A172 (cell line): ENCODE measurements at regions not wholly inside any gene's neighbourhood (a gene's known extent, or its start where the extent isn't known, plus 50 kb on each side); places are given as distances from the start of the nearest gene placed in this dataset.
A peak's percentile ranks its signal among the peaks of the same experiment; 100 is the strongest.

Experiments used
- DNase-seq: peaks from one replicate; pipeline ENCODE4 v3.0.0-alpha.2; 2015; ENCODE audit warnings: low spot score

DNA sequence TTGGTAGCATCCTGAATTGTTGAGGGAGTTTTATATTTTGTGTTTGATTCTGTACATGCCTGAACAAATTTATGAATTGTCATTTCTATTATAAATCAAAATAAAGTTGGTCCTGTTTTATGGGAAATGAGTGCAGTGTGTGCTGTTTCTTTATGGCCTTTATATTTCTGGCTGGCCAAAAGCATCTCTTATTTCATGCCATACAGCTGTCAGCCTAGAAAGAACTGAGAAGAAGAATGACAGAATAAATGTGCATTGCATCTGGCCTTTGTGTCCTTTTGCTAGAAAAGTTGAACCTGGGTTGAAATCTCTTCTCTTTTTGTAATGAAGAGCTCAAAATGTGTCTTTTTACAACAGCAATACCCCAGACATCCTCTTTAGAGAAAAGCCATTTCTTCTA lies 474.7 kb upstream of the LRATD1 start:
- DNase-seq = no peak

DNA sequence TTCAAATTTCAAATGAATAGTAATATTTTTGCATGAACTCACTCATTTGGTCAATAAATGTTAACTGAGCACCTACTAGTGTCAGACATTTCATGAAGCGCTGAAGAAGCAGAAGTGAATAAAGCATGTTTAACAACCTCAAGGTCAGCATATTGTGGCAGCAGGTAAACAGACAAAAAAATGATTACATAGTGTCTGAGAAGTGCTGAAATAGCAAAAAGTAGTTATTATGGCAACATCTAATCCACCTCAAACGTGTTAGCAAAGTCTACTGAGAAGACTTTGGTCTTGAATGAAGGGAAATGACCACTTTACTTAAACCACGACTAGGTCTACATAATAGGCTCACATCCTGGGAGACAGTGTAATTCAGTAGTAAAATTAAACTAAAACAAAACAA lies 452.2 kb upstream of the LRATD1 start:
- no peak for DNase-seq

DNA sequence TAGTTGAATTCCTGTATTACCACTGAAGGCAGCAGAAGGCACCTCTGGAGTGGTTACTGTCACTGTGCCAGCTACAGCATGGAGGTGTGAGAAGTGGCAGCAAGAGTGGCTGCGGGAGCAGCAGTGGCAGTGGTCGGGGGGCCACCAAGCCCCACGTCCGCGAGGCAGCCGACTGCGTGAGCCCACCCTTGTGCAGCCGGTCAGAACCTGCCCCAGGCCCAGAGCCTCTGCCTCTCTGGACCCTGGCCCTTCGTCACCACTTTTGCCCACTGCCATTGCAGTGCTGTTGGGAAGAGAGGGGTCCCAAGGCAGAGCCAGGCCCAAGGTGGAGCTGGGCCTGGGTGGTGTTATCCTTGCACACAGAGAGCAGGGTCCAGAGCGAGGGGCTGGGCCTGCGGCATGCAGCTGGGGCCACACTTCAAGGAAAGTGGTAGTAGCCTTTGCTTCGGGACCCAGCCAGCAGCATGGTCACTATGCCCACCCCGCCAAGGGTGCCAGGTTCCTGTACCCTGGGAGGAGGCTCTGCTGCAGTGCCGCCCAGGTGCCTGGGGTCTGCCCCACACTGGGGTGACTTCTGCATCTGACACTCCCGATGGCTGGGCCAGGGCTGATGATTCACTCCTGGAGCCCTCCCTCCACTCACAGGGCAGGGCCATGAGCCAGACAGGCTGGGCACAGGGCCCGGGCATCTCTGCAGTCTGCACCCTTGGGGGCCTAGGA lies 450.1 kb upstream of the LRATD1 start:
- peak; percentile 11 for DNase-seq

DNA sequence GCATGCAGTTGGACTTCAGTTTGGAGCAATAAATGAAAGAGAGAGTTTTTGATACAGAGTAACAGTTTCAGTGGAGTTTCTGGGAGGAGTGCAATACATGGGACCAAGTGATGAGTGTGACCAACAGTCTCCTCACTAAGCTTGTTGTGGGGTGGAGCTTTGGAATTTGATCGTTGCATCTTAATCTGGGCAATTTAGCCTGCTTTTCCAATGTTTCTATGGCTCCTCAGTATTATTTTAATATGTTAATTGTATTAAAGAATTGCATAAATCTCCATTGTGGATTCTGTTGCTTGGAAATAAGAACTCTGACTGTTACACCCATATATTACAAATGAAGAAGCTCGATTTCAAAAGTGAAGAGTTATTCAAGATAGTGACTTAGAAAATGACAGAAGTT lies 446.6 kb upstream of the LRATD1 start:
- no peak for DNase-seq

DNA sequence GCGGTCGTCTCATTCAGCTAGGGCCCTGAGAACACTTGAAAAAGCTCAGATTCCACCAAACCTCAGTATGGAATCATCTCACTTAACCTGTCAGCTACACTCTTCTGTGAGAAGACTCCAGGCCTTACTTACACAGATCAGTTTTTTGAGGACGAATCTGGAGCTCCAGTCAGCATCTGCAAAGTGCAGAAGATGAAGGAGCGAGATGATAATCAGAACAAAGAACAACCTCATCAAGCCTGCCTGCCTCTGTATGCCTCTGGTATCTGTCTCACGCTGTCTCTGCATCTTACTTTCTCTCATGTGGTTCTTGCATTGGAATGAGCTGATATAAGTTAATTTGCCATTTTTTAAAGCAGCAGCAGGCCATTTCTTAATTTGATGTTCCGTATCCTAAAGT lies 444.1 kb upstream of the LRATD1 start:
- DNase-seq = no peak

DNA sequence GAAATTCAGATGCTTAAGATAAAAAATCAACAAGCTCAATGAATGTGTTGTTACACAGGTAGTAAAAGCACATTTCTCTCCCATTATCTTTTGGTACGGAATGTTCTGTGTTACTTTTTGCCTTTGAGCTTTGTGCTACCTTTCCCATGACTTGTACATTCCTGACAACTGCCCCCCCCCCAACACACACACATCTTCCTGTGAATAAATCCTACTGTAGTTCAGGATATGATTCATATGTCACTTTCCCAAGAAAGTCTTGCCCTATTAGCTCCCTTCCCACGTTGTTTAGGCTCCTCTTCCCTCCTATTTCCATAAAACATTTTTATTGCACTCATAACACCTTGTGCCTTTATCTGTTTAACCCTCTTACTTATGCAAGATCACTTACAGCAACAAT lies 442.6 kb upstream of the LRATD1 start:
- peak; percentile 61 for DNase-seq

DNA sequence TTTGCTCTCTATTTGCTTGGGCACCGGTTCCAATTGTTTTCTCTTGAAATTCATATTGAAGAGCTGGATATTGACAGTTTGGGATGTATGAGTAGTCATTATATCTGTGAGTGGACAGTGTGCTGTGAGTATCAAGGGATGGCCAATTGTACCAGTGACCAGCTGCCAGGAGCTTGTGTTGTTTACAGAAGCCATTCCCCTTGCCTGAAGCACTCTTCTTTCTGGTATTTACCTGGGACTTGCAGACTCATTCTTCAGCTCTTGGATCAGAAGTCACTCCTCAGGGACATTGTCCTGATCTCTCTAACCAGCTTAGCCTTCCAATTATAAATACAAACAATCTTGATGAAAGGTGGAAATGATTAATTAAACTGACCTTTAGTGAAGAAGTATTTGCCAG lies 438.3 kb upstream of the LRATD1 start:
- no peak for DNase-seq

DNA sequence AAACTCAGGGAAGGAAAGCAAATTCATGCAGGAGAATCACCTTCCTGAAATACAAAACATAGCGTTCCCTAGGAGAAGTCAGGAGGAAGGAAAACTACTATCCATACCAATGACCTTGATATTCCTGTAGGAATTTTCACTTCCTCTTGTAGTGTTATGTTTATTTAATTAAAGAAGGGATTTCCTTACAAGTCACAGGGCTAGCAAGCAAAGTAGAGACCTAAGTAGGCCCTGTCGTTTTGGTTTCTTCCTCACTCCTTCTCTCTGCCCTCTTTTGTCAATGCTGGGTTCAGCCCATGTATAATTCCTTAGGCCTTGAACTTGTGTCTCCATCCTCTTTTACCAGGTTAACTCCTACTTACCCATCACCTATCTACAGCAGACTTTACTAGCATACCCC lies 435.2 kb upstream of the LRATD1 start:
- DNase-seq = no peak

DNA sequence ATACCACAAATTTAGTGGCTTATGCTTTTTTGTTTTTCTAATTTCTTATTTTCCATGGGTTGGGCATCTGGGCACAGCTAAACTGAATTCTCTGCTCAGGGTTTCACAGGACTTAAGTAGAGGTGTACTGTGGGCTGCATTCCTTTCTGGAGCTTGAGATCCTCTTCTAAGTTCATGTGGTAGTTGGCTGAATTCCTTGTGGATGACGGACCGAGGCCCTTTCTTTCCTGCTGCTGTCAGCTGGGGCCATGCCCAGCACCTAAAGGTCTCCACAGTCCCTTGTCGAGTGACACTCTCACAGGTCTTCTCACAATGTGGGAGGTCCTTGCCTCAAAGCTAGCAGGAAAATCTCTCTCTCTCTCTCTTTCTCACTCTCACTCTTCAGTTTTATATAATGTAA lies 433.5 kb upstream of the LRATD1 start:
- no peak for DNase-seq

DNA sequence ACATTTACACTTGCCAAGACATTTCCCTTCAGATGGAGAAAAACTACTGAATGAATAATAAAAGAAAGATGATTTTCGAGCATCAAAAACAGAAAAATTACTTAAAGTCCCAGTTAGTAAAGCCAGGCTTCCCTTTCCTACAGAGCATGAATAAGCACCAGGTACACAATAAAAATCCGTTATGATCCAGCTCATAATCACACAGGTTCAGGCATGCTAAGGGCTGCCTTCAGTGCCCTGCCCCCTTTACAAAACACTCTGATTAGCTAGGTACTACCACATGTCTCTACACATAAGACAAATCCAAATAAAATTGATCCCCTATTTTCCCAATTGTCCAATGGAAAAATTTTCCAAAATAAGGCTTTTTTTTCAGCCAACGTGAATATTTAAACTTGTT lies 413.2 kb upstream of the LRATD1 start:
- no peak for DNase-seq

DNA sequence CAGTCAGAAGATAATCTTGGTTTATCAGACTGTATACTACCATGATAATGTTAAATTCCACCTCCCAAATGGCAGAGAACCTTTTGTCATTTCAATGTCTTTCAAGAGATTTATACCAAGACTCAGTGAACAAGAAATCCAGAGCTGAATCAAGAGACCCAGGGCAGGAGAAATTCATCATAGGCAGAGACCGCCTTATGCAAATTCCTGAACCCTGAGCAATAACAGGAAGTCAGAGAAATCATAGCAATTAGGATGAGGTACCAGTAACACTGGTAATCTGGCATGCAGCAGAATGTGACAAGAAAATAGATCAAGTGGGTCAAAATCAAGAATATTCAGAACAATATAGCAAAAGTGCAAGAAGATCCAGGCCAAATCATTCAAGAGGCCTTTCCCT lies 412.4 kb upstream of the LRATD1 start:
- no peak for DNase-seq

DNA sequence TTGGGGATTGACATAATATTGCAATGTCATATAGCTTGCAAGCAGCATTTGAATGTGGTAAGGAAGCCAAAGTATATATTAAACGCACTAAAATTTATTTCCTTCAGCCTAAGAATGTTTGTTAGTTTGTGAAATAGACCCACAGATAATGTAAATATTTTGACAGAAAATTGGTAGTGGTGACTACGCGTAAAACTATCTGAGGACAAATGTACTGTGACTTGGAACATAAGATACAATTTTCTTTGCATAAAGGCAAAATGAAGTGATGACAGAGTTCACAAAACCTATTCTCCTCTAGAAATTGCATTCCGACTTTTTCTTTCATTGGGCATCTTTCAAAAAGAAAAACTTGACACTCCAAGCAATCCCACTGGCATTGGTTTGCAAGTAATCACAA lies 411.1 kb upstream of the LRATD1 start:
- DNase-seq = no peak

DNA sequence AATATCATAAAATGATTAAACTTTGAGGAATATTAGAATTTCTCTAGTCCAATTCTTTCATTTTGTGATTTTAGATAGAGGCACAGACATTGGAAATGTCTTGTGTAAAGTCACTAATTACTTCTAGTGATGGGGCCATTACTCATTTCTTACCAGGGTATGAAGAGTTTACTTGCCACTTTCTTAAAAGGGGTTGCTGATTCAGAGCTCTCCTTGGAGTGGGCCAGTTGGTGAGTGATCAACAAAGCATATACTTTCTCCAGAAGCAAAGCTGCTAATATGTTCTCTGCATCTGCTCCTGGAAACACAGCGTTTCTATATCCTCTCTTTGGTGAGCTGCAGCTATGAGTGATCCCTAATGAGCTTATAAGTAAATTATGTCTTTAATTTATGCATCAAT lies 408.9 kb upstream of the LRATD1 start:
- no peak for DNase-seq

DNA sequence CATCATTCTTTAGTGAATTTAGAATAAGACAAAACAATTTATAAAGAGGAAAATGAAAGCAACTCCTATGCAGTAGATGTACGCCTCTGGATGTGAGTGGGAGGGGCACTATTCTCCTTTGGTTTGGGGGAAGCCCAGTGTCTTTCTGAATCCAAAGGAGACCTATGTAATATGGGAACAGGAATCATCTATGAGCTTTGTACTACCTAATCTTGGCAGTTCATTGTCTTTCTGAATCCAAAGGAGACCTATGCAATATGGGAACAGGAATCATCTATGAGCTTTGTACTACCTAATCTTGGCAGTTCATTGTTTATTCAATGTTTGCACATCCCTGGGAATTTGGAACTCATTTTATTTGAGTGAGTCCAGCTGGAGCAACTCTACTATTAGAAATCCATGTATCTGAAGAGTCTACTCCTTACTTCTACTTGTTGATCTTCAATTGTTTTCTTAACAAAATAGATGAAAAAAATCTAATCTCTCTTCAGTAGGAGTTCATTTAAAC lies 401.1 kb upstream of the LRATD1 start:
- no peak for DNase-seq

DNA sequence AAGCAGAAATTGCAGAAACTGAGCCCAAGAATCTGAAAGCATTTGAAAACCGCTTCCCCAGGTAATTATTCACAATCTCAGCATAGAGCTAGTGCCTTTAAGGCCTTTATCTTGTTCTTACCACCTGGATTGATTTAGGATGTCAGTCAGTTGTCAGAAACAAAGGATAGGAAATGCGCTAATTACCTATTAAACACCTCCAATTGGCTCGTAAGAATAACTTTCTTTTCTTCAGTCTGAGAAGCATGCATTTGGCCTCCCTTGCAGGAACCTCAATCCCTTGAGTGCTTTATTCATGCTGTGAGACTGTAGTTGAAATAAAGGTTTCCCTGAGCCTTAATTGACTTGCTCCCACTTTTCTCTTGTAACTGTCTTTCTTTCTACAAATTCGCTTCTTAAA lies 400.3 kb upstream of the LRATD1 start:
- no peak for DNase-seq

DNA sequence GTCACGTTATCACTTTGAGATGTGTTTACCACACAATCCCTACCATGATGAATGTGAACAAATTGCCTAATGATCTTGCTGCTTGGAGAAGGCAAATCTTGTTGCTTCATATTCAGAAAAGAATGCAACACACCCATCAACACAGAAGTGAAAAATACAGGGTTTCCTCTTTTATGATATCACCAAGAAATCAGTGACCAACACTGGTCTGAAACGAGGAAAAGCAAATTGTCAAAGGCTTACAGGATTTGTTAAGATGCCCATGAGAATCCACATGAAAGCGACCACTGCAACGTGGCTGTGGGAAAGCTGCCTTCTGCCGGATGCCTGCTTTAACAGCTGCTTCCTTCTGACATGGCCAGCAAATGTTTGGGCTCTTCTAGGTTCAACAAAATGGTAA lies 397.6 kb upstream of the LRATD1 start:
- DNase-seq = no peak

DNA sequence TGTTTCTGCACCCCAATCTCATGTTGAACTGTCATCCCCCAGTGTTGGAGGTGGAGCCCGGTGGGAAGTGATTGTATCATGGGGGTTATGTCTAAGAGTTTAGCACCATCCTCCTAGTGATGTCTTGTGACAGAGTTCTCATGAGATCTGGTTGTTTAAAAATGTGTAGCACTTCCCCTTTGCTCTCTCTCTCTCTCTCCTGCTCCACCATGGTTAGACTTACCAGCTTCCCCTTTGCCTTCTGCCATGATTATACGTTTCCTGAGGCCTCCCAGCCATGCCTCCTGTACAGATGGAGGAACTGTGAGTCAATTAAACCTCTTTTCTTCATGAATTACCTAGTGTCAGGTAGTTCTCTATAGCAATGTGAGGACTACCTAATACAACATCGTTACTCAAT lies 396.9 kb upstream of the LRATD1 start:
- no peak for DNase-seq

DNA sequence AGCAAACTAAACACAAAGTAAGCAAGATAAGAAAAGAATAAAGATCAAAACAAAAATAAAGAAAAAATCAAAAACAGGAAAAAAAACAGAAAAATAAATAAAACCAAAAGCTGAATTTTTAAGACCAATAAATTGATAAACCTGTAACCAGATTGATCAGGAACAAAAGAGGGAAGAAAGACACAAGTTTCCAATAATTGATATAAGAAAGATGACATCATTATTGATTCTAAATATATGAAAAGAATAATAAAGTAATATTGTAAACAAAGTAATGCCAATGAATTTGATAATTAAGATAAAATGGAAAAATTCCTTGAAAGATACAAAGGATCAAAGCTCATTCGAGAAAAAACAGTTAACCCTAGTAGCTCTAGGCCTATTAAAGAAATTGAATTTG lies 394.6 kb upstream of the LRATD1 start:
- DNase-seq = no peak

DNA sequence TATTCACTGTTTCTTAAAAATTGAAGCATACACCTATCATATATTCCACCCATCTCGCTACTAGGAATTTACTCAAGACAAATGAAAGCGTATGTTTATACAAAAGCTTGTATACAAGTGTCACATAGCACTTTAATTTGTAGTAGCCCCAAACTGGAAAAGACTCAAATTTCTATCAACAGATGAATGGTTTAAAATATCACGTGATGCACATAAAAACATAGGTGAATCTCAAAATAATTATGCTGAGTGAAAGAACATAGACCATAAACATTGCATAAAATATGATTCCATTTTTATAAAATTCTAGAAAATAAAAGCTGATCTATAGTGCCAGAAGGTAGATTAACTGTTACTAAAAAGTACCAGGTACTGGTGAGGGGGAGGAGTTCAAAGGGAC lies 392.9 kb upstream of the LRATD1 start:
- DNase-seq = no peak

DNA sequence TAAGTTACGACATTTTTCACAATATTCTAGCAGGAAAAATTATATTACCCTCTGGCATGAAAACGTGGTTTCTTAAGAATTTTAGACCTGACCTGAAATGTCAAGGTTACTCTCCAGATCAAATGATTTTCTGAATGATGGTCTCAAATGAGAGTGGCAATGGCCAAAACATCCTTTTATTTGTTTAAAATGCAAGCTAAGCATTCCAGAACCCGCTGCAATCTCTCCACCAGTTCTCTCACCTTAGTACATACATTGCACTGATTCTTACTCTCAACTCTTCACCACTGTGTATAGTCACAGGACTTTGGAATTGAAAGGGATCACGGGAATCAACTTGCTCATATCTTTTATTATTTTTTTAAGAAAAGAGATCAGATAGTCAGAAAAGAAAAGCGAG lies 391.6 kb upstream of the LRATD1 start:
- DNase-seq = no peak

DNA sequence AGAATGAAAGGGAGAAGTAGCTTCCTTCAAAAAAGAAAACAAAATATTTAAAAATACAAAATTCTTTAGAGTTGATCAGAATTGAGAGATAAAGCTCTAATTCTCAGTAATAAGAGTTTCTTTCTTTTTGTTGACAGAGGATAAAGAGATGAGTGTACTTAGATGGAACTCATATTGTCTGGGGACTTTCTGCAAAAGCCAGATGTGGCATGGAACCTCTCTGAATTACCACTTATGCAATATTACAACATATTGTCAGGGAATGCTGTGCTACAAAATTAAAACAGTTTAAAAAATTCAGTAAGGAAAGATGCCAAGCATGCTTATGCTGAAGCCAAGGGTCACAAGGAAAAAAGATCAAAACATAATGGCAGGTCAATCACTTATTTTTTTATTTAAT lies 386.6 kb upstream of the LRATD1 start:
- no peak for DNase-seq

DNA sequence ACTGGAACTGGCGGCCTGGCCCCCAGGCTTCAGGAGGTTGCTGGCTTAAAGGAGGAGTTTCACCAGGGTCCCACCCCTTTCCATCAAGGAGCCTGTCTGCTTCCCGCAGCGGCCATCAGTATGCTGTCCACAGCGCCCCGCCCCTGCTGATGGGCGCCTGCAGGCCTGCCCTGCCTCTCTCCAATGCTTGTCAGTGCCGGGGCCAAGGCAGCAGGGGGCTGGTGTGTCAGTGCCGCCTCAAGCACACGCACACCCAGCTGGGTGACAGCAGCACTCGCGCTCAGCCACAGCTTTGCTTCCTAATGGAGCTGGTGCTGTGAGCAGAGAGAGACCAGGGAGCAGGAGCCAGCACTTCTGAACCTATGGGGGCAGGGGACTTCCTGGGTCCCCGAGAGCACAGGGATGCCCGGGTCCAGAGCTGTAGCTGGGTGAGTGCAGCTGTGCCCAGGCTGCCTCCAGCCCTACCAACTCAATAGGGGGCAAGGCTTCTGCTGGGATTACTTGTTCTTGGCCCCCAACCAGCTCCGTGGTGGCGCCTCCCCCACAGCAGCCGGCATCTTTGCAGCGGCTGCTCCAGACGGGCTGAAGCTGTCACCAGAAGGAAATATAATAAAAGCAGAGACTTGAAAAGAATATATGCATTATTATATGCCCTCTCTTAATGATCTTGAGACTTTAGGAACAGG lies 377.2 kb upstream of the LRATD1 start:
- DNase-seq = peak; percentile 76

DNA sequence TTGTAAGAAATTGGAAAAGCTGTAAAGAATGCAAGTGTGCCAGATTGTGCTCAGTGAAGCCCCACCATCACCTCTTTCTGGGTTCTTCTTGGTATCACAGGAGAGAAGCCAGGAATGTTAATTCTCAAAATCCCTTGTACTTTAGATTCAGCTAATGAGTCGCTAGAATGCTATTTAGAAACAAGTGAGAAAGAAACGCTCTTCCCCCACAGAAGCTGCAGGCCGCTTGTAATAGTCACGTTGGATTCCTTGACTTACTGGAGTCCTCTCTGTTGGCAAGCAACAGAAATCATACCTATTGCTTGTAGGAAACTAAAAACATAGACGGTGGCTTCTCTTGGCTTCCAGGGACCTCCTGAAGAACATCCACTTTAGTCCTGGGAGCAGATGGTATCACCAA lies 375.6 kb upstream of the LRATD1 start:
- no peak for DNase-seq
